SK-N-SH (cell line): ENCODE measurements at regions not wholly inside any gene's neighbourhood (a gene's known extent, or its start where the extent isn't known, plus 50 kb on each side); places are given as distances from the start of the nearest gene placed in this dataset.

Experiments used
- CTCF ChIP-seq: fragments of 200-600 bp; sonication (generic); IDR thresholded peaks from 2 replicates; pipeline ENCODE4 v1.6.1; 2017; ENCODE audit warnings: antibody characterized with exemption, mild to moderate bottlenecking, moderate library complexity
- ELF1 ChIP-seq: IDR thresholded peaks from 2 replicates; pipeline ENCODE4 v1.4.0; 2012
- FOSL2 ChIP-seq: IDR thresholded peaks from 2 replicates; pipeline ENCODE4 v1.4.0; 2012; ENCODE audit warnings: low read depth, mild to moderate bottlenecking, moderate library complexity, borderline replicate concordance
- FOXM1 ChIP-seq: IDR thresholded peaks from 2 replicates; pipeline ENCODE4 v1.4.0; 2012; ENCODE audit warnings: low read depth, mild to moderate bottlenecking
- GABPA ChIP-seq: IDR thresholded peaks from 2 replicates; pipeline ENCODE4 v1.4.0; 2012; ENCODE audit warnings: low read depth, mild to moderate bottlenecking
- GATA2 ChIP-seq: sonication (generic); formaldehyde crosslinking; IDR thresholded peaks from 2 replicates; pipeline ENCODE4 v1.5.0; 2020; ENCODE audit warnings: mild to moderate bottlenecking, missing genetic modification reagents
- IRF3 ChIP-seq: fragments of 150-350 bp; IDR thresholded peaks from 2 replicates; pipeline ENCODE4 v1.6.1; 2016; ENCODE audit warnings: mild to moderate bottlenecking, low read depth, low read length
- POLR2AphosphoS5 ChIP-seq: IDR thresholded peaks from 2 replicates; pipeline ENCODE4 v1.6.1; 2012; ENCODE audit warnings: low read depth, low read length
- RAD21 ChIP-seq: IDR thresholded peaks from 2 replicates; pipeline ENCODE4 v1.6.1; 2012; ENCODE audit warnings: mild to moderate bottlenecking, low read length
- RCOR1 ChIP-seq: fragments of 150-350 bp; IDR thresholded peaks from 2 replicates; pipeline ENCODE4 v1.6.1; 2017; ENCODE audit warnings: antibody characterized with exemption, low read length
- REST ChIP-seq: IDR thresholded peaks from 2 replicates; pipeline ENCODE4 v1.6.1; 2012; ENCODE audit warnings: mild to moderate bottlenecking, low read depth, low read length, moderate library complexity
- SMC3 ChIP-seq: IDR thresholded peaks from 2 replicates; pipeline ENCODE4 v1.6.1; 2012; ENCODE audit warnings: low read depth, low read length, improper control_type of control experiment
- YY1 ChIP-seq: IDR thresholded peaks from 2 replicates; pipeline ENCODE4 v1.4.0; 2012; ENCODE audit warnings: low read depth, mild to moderate bottlenecking
- TF ChIP-seq, protein P1 (sequence below): IDR thresholded peaks from 2 replicates; pipeline ENCODE4 v1.4.0; 2012; ENCODE audit warnings: low read depth, borderline replicate concordance

DNA sequence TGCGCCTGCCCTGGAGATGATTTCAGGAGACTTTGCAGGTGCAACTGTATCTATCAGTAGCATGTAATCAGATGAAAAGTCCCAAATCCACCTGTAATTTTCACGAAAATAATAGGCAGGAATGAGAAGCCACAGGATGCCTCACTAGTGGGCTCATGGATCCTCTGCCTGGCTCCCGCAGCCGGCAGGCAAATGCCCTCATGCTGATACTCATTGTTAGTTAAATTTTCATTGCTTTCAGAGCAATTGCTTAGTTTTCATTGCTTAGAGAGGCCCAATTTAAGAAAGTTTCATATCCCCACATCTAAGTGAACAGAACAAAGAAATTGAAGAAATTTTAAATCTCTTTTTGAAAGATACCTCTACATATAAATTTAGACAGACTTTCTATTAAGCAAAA, 57.6 kb upstream of the CTDP1 start:
- TF ChIP-seq RCOR1 (no peak), POLR2AphosphoS5 (no peak), IRF3 (no peak), ELF1 (no peak), CTCF (no peak), GABPA (no peak), REST (no peak), RAD21 (no peak), GATA2 (CRISPR knock-in tag) (no peak), YY1 (no peak), FOXM1 (no peak), FOSL2 (no peak), SMC3 (no peak)
- TF ChIP-seq, protein P1, sequence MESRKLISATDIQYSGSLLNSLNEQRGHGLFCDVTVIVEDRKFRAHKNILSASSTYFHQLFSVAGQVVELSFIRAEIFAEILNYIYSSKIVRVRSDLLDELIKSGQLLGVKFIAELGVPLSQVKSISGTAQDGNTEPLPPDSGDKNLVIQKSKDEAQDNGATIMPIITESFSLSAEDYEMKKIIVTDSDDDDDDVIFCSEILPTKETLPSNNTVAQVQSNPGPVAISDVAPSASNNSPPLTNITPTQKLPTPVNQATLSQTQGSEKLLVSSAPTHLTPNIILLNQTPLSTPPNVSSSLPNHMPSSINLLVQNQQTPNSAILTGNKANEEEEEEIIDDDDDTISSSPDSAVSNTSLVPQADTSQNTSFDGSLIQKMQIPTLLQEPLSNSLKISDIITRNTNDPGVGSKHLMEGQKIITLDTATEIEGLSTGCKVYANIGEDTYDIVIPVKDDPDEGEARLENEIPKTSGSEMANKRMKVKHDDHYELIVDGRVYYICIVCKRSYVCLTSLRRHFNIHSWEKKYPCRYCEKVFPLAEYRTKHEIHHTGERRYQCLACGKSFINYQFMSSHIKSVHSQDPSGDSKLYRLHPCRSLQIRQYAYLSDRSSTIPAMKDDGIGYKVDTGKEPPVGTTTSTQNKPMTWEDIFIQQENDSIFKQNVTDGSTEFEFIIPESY: no peak
